ENCODE measurements at regions not wholly inside any gene's neighbourhood (a gene's known extent, or its start where the extent isn't known, plus 50 kb on each side); places are given as distances from the start of the nearest gene placed in this dataset.

DNA sequence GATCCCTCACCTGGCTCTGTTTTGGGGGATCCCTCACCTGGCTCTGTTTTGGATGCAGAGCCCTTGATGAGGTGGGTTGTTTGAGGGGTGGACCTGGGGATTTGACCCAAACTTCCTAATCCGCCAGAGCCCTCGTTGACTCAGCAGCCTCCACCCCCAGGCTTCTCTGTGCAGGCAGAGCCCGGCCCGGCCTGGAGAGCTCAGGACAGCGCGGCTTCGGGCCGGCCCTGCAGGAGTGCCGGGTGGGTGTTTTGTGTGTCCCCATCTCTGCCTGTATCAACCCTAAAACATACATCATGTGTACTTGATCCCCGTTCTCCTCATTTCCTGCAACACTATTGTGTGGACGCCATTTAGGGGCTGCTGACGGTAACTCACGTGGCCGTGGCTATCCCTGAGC, 124.2 kb downstream of the SIK1 start:
- no peak overlapping the region for H2AFZ ChIP-seq (replicated peaks)
- TF ChIP-seq EZH2phosphoT487 (IDR thresholded peaks at IDR 0.05) (no peak), EZH2 (IDR thresholded peaks at IDR 0.05) (no peak)
- TF ChIP-seq, protein P1, sequence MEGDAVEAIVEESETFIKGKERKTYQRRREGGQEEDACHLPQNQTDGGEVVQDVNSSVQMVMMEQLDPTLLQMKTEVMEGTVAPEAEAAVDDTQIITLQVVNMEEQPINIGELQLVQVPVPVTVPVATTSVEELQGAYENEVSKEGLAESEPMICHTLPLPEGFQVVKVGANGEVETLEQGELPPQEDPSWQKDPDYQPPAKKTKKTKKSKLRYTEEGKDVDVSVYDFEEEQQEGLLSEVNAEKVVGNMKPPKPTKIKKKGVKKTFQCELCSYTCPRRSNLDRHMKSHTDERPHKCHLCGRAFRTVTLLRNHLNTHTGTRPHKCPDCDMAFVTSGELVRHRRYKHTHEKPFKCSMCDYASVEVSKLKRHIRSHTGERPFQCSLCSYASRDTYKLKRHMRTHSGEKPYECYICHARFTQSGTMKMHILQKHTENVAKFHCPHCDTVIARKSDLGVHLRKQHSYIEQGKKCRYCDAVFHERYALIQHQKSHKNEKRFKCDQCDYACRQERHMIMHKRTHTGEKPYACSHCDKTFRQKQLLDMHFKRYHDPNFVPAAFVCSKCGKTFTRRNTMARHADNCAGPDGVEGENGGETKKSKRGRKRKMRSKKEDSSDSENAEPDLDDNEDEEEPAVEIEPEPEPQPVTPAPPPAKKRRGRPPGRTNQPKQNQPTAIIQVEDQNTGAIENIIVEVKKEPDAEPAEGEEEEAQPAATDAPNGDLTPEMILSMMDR (IDR thresholded peaks at IDR 0.05): no peak
- no peaks in the 10 kb centered on the region for H3K36me3 ChIP-seq
- H3K4me3 ChIP-seq: no peak overlapping the region
- H3K9me3 Mint-ChIP-seq: peaks cover 2% of the 10 kb centered on the region
- H3F3A ChIP-seq (ENCODE audit: low read depth): no peaks in the 10 kb centered on the region
- no peak overlapping the region for H3K4me2 ChIP-seq
- H3K4me1 Mint-ChIP-seq: peaks cover 35% of the 10 kb centered on the region
- no peak for DNase-seq (ENCODE audit: low spot score)
- no peaks in the 10 kb centered on the region for H3K4me1 ChIP-seq
- H3K79me2 ChIP-seq (ENCODE audit: low read depth): no peaks in the 10 kb centered on the region
- H3K9ac ChIP-seq: no peak overlapping the region
- peaks cover 10% of the 10 kb centered on the region for H3K27me3 Mint-ChIP-seq (ENCODE audit: insufficient read depth, low read depth)
- H3K27me3 ChIP-seq: no peaks in the 10 kb centered on the region
- no peak overlapping the region for H3K27ac ChIP-seq
- H4K20me1 ChIP-seq (ENCODE audit: low read depth): no peaks in the 10 kb centered on the region
- H3K27ac Mint-ChIP-seq: no peak overlapping the region
- no peaks in the 10 kb centered on the region for H3K36me3 Mint-ChIP-seq
- no peaks in the 10 kb centered on the region for H3K9me3 ChIP-seq (ENCODE audit: low read depth)
- H3K4me3 Mint-ChIP-seq: no peak overlapping the region

DNA sequence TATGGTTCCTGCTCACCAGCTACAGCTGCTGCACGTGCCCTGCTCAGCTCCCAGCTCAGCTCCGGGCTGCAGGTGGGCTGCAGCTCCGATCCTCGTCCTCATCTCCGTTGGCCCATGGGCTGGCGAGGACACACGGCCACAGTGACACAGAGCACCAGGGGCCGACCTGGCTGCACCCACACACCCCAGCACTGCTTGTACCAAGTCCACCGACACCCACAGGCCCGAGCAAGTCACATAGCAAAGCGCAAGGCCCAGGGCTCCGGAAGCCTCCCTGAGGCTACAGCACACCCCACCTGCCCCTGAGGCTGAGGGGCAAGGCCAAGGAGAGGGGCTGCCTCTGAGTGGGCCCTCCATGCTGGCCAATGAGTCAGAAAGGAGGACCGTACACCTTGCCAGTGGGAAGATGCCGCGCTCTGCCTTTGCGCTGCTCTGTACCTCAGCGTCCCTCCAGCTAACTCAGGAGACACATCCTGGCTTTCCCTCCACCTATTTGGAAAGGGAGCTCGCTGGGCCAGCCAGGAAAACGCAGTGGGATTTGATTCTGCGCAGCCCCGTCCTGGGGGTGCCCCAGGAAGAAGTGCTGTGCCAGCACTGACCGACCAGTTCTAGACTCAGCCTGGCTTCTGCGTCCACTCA, 124.8 kb downstream of the SIK1 start:
- no peak for DNase-seq (ENCODE audit: low spot score)
- Mint-ChIP-seq H3K4me1 (peaks cover 34% of the 10 kb centered on the region), H3K9me3 (peaks cover 2% of the 10 kb centered on the region), H3K27me3 (ENCODE audit: insufficient read depth, low read depth) (peaks cover 10% of the 10 kb centered on the region), H3K36me3 (no peaks in the 10 kb centered on the region), H3K27ac (peak overlapping the region; percentile 50), H3K4me3 (no peak overlapping the region)
- H2AFZ ChIP-seq (replicated peaks): no peak overlapping the region
- H3F3A ChIP-seq (ENCODE audit: low read depth): no peaks in the 10 kb centered on the region
- H3K27ac ChIP-seq: no peak overlapping the region
- no peaks in the 10 kb centered on the region for H3K9me3 ChIP-seq (ENCODE audit: low read depth)
- no peak overlapping the region for H3K4me3 ChIP-seq
- no peaks in the 10 kb centered on the region for H3K36me3 ChIP-seq
- no peak overlapping the region for H3K9ac ChIP-seq
- no peaks in the 10 kb centered on the region for H3K4me1 ChIP-seq
- TF ChIP-seq EZH2 (IDR thresholded peaks at IDR 0.05): no peak
- no peak for TF ChIP-seq EZH2phosphoT487 (IDR thresholded peaks at IDR 0.05)
- no peaks in the 10 kb centered on the region for H3K27me3 ChIP-seq
- no peaks in the 10 kb centered on the region for H4K20me1 ChIP-seq (ENCODE audit: low read depth)
- no peaks in the 10 kb centered on the region for H3K79me2 ChIP-seq (ENCODE audit: low read depth)
- no peak overlapping the region for H3K4me2 ChIP-seq

DNA sequence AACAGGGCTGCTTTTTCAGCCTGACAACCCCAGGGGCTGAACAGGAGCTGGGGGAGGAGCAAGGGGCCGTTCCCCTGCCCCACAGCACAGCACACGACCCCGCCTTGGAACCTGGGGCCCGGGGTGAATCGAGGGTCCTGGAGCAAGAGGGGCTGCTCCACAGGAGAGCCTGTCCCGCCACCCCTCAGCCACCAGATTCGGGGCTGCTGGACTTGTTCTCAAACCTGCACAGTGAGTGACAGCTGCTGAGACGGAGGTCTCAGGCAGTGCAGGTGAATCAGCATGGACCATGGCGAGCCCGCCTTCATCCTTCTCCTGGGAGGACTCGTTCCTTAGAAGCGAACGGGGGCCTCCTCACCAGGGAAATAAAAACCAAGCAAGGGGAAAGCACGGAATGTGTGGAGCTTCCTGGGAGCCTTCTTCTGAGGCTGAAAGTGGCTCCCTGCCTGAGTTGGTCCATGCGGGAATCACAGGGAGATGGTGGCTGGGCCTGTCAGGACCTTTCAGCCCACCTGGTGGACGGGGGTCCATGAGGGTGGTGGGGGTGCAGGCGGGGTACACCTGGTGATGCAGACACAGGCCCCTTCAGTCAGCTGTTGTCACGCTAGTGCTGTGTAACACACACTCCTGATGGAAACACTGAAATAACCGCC, 125.4 kb downstream of the SIK1 start:
- H2AFZ ChIP-seq (replicated peaks): no peak overlapping the region
- Mint-ChIP-seq H3K36me3 (no peaks in the 10 kb centered on the region), H3K27me3 (ENCODE audit: insufficient read depth, low read depth) (peaks cover 13% of the 10 kb centered on the region), H3K9me3 (peaks cover 2% of the 10 kb centered on the region), H3K27ac (peak overlapping the region; percentile 81), H3K4me1 (peaks cover 34% of the 10 kb centered on the region), H3K4me3 (no peak overlapping the region)
- H3K27me3 ChIP-seq: no peaks in the 10 kb centered on the region
- H3K36me3 ChIP-seq: no peaks in the 10 kb centered on the region
- H3K27ac ChIP-seq: no peak overlapping the region
- no peak overlapping the region for H3K9ac ChIP-seq
- no peaks in the 10 kb centered on the region for H3K4me1 ChIP-seq
- H3K4me3 ChIP-seq: no peak overlapping the region
- H3K9me3 ChIP-seq (ENCODE audit: low read depth): no peaks in the 10 kb centered on the region
- no peak overlapping the region for H3K4me2 ChIP-seq
- H3K79me2 ChIP-seq (ENCODE audit: low read depth): no peaks in the 10 kb centered on the region
- no peak for DNase-seq (ENCODE audit: low spot score)
- TF ChIP-seq EZH2 (IDR thresholded peaks at IDR 0.05) (no peak), EZH2phosphoT487 (IDR thresholded peaks at IDR 0.05) (no peak)
- TF ChIP-seq, protein P1 (IDR thresholded peaks at IDR 0.05): no peak
- H3F3A ChIP-seq (ENCODE audit: low read depth): no peaks in the 10 kb centered on the region
- no peaks in the 10 kb centered on the region for H4K20me1 ChIP-seq (ENCODE audit: low read depth)
